GM19351 (cell line): ENCODE measurements at regions not wholly inside any gene's neighbourhood (a gene's known extent, or its start where the extent isn't known, plus 50 kb on each side); places are given as distances from the start of the nearest gene placed in this dataset.

Experiments used
- ATAC-seq: cut with Tn5 transposase; IDR thresholded peaks from one replicate; pipeline ENCODE4 v1.9.1; 2021; ENCODE audit warnings: mild to moderate bottlenecking, moderate library complexity; ENCODE audit not compliant: unreplicated experiment

- ATAC-seq: no peak
Measured at GRCh38 chr6:22455378-22455777, 114.0 kb upstream of the HDGFL1 start.

GRCh38 chr6:22457996-22458395 lies 111.4 kb upstream of the HDGFL1 start:
- no peak for ATAC-seq

GRCh38 chr6:22466665-22467245 lies 102.6 kb upstream of the HDGFL1 start:
- ATAC-seq: no peak

DNA sequence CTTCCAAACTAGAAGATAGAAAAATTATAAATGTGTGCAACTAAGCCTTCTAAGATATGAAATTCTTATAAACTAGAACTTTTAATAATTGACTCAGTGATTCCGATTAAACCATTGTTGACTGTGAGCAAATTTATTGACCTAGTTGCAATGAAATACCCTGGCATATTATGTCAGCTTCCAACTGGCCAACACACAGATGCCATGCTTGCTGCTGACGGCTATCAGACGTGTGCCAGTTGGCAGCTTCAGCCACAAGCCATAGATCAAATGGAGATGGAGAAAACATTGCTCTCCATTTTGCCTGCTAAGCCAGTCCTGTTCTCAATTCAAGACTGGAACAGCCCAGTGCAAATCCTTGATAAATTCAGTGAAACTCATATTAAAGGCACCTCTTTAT lies 101.7 kb upstream of the HDGFL1 start:
- ATAC-seq: no peak

DNA sequence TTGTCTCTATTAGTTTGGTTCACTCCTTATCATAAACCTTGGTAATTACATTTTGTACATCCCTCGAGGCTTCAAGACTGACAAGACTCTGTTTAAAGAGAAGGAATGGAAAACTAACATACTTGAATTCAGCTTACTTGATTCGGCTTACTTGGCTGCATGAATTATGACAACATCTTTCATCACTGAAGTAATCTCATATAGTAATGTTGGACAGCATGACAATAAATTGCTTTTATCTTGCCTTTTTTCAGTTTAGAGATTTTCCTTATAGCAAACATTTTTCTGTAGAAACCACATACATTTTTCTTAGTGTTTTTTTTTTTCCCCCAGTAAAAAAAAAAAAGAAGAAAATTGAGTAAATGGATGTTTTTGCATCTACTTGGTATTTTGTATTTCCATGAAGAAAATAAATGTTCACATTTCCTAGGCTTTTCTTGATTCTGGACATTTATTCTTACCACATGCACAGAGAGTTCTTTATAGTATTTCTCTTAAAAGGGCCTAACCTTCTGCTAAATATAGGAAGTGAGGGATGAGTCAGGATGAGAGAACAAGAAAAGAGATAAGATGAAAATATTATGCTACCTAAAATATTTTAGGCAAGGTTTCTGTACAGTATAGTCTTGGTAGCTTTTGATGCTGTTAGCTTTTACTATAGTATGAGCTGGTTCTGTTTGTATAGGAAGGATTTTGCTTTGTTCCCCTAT lies 101.0 kb upstream of the HDGFL1 start:
- no peak for ATAC-seq

GRCh38 chr6:22470454-22471131 lies 98.8 kb upstream of the HDGFL1 start:
- no peak for ATAC-seq

GRCh38 chr6:22471132-22471690 lies 98.2 kb upstream of the HDGFL1 start:
- no peak for ATAC-seq

DNA sequence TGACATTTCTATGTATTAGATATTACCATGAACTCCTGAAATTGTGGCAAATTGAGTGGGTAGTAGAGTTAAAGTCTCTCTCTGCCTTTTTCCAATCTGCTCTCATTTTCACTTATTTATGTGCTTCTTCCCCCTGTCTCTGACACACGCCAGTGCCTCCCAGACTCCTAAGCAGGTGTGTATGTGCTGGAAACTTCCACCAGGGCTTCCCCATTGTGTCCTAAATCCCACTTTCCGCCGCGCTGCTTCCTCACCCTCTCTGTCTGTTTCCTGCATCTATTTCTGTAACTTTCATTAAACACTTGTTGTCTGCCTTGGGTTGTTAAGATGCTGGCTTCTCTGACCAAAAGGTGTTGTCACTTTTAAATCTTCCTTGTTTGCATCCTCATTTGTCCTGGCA lies 97.6 kb upstream of the HDGFL1 start:
- no peak for ATAC-seq

DNA sequence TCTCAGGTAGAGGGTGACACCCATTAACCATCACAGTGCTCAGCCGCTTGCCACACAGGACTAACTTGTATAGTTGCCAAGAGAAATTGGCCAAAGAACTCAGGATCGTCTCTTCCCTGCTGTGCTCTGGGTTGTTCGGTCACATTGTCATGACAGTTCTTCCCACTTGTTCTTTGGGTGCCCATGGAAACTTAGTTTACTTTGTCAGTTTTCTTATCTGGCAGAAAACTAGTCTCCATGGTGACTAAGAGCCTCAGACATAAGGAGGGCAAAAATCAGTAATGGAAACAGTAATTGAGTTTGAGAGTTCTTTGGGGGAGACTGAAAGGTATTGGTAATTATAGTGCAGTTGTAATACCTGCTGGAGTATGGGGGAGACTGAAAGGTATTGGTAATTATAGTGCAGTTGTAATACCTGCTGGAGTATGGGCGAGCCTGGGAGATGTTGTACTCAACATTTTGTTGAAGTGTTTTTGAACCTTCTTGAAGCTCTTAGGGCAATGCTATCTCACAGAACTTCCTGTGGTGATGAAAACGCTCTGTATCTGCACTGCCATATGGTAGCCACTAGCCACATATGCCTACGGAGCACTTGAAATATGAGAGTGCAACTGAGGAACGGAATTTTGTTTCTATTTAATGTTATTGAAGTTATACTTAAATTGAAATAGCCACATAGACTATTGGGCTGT lies 95.2 kb upstream of the HDGFL1 start:
- no peak for ATAC-seq

DNA sequence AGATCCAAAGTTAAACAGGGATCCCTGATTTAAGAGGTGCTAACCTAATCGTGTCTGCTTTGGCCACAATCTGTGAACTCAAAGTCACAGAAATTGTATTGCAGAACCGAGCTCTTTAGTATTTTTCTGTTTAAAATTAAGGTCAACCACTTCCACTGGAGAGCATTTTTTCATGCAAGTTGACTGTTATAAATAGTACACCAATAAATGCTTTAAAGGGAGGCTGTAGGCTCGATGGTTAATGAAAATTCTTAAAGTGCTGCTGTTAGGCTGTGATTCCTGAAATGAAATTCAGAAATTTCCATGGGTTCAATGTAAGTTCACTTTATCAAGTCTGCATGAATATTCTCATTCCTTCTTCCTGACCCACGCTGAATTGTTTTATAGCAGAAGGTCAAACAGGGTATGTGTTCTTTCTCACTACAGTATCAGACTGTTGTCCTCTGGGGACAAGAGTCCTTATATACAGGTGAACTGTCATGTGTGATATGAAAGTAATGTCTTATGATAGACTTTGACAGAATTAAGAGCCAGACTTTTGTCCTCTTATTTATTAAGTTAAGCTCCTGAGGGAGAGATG lies 92.5 kb upstream of the HDGFL1 start:
- ATAC-seq: no peak

DNA sequence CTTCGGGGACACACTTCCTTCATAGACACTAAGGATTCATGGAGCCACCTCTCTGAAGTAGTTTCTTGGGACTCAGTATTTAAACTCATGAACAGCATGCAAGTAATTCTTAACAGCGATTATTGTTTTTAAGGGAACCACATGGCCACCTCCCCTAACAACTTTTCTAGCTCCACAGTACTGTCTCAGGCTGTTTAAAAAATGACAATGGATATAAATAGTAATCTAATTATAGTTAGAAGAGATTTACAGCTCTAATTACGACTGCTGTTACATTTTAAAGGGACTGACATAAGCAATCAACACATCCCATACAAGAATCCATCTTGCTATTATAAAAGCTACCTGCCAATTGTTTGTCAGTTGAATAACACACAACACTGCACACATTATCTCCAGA lies 72.1 kb upstream of the HDGFL1 start:
- no peak for ATAC-seq

DNA sequence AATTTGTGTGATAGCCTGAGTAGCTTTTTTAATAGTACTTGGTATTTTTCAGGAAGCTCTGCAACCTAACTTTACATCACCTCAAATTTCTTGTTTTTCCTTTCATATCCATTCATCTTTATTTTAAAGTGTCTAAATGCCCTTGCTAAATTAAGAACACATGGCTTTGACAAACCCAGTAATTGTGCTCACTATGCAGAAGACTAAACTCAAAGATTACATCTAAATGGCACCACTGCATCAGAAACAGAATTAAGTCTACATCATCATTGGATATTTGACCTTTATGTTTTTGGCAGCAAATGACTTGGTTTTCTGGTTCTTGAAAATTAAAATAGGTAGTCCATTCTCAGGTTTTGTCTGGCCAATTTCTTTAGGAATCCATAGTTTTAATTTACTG lies 69.6 kb upstream of the HDGFL1 start:
- ATAC-seq: no peak

- ATAC-seq: no peak
Measured at GRCh38 chr6:22506496-22506895, 62.9 kb upstream of the HDGFL1 start.

GRCh38 chr6:22512686-22513427 lies 56.5 kb upstream of the HDGFL1 start:
- no peak for ATAC-seq

DNA sequence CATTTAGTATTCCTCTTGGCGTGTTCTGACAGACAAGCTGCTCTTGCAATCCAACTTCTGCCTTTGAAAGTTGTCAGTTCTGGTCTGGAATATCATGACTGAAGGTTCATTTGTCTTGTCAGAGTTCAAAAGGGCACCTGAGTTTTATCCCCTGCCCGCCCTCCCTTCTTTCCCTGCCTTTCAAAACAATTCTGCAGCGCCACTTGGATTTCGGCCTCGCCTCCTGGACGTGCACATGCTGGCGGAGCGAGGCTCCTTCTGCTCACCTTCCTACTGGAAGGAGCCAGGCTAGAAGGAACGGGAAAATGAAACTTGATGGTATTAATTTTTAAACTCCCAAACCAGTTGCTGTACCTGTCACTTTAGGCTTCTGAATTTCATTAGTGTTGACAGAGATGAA lies 55.7 kb upstream of the HDGFL1 start:
- ATAC-seq: no peak

- ATAC-seq: no peak
Measured at GRCh38 chr6:22519237-22519636, 50.1 kb upstream of the HDGFL1 start.
